ENCODE measurements at regions not wholly inside any gene's neighbourhood (a gene's known extent, or its start where the extent isn't known, plus 50 kb on each side); places are given as distances from the start of the nearest gene placed in this dataset.

GRCh38 chr3:102265720-102266119 lies 169.1 kb upstream of the ZPLD1 start:
- TF ChIP-seq CTCF (IDR thresholded peaks at IDR 0.05) (no peak), EZH2 (IDR thresholded peaks at IDR 0.05; ENCODE audit: borderline replicate concordance, insufficient read depth, low read depth, low read length, poor library complexity, severe bottlenecking) (no peak)

All from B cell (primary cell).